ENCODE measurements at regions not wholly inside any gene's neighbourhood (a gene's known extent, or its start where the extent isn't known, plus 50 kb on each side); places are given as distances from the start of the nearest gene placed in this dataset.

DNA sequence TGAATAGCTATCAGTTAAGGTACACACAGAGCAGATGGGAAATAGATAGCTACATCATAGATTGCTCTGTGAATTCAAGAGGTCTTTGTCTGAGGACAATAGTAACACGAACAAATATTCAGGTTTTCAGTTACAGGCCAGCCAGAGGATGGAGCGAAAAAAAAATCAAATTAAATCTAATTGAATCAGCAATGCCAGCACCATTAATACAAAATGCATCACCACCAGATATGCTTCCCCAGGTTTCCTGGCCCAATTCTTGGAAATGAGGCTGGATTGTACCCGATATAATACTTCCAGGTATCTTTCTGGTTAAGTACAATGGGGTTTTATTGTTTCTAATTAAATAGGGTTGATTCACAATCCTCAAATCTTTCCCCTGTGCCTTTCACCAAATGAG, 975.8 kb upstream of the AUTS2 start:
- TF ChIP-seq EZH2 (IDR thresholded peaks at IDR 0.05; ENCODE audit: insufficient read depth, poor library complexity, severe bottlenecking) (no peak), EZH2phosphoT487 (IDR thresholded peaks at IDR 0.05; ENCODE audit: insufficient read depth, low read depth) (no peak)

Measured in GM23248 (cell line).